PC-3 (cell line): ENCODE measurements at regions not wholly inside any gene's neighbourhood (a gene's known extent, or its start where the extent isn't known, plus 50 kb on each side); places are given as distances from the start of the nearest gene placed in this dataset.
A peak's percentile ranks its signal among the peaks of the same experiment; 100 is the strongest.

Experiments used
- ATAC-seq: fragments of 200-7000 bp; cut with Tn5 transposase; 2 replicates; pipeline ENCODE4 v1.9.1; 2020; ENCODE audit warnings: mild to moderate bottlenecking, moderate library complexity
- BruUV-seq: library from RNA; stranded (reverse); fragments of 400-500 nt; replicated peaks from 2 replicates; lab custom pipeline; 2021; lab: Mats Ljungman, UMichigan
- CTCF ChIA-PET: fragments of 300-600 bp; sonication (Branson Sonifier 250); formaldehyde crosslinking; loops from one replicate; lab custom pipeline; 2022; ENCODE audit warnings: antibody characterized with exemption; lab: Charles Lee
- POLR2A ChIA-PET: fragments of 300-600 bp; sonication (Branson Sonifier 250); formaldehyde crosslinking; loops from one replicate; lab custom pipeline; 2022; ENCODE audit warnings: antibody characterized with exemption; ENCODE audit not compliant: unreplicated experiment; lab: Charles Lee
- DNase-seq: peaks from one replicate; pipeline ENCODE4 v3.0.0-alpha.2; 2015
- H2AFZ ChIP-seq: fragments of 300-600 bp; sonication (generic); 2 replicates; pipeline ENCODE4 v1.6.0; 2016; ENCODE audit warnings: antibody characterized with exemption, low read length
- H3F3A ChIP-seq: fragments of 300-600 bp; sonication (generic); one replicate; pipeline ENCODE4 v1.6.0; 2017; ENCODE audit warnings: antibody characterized with exemption, low read length, control low read depth, mild to moderate bottlenecking; ENCODE audit not compliant: unreplicated experiment
- H3K27ac ChIP-seq: fragments of 300-600 bp; sonication (generic); 2 replicates; pipeline ENCODE4 v1.5.1; 2016; ENCODE audit warnings: mild to moderate bottlenecking, low read length
- H3K27me3 ChIP-seq: fragments of 300-600 bp; sonication (generic); 2 replicates; pipeline ENCODE4 v1.6.1; 2016; ENCODE audit warnings: low read length, mixed read lengths
- H3K36me3 ChIP-seq: fragments of 300-600 bp; sonication (generic); 2 replicates; pipeline ENCODE4 v1.6.1; 2016; ENCODE audit warnings: low read depth, mixed run types, low read length, mixed read lengths
- H3K4me1 ChIP-seq: fragments of 300-600 bp; sonication (generic); 2 replicates; pipeline ENCODE4 v1.5.1; 2016; ENCODE audit warnings: low read length; ENCODE audit not compliant: insufficient read depth
- H3K4me2 ChIP-seq: fragments of 300-600 bp; sonication (generic); 2 replicates; pipeline ENCODE4 v1.6.0; 2016; ENCODE audit warnings: low read length
- H3K4me3 ChIP-seq: fragments of 300-600 bp; sonication (generic); 2 replicates; pipeline ENCODE4 v1.5.1; 2016; ENCODE audit warnings: mild to moderate bottlenecking, low read length, mixed read lengths
- H3K79me2 ChIP-seq: fragments of 300-600 bp; sonication (generic); 2 replicates; pipeline ENCODE4 v1.6.1; 2017; ENCODE audit warnings: low read length, mixed read lengths
- H3K9ac ChIP-seq: fragments of 300-600 bp; sonication (generic); 2 replicates; pipeline ENCODE4 v1.6.0; 2016; ENCODE audit warnings: mild to moderate bottlenecking, low read length
- H3K9me2 ChIP-seq: fragments of 300-600 bp; sonication (generic); replicated peaks from 2 replicates; pipeline ENCODE4 v1.6.1; 2016; ENCODE audit warnings: mixed run types, low read length, mixed read lengths
- H3K9me3 ChIP-seq: fragments of 300-600 bp; sonication (generic); 2 replicates; pipeline ENCODE4 v1.6.1; 2016; ENCODE audit warnings: low read length, mixed read lengths
- H4K20me1 ChIP-seq: fragments of 300-600 bp; sonication (generic); 2 replicates; pipeline ENCODE4 v1.6.1; 2016; ENCODE audit warnings: low read length, mixed read lengths
- EZH2 ChIP-seq: fragments of 300-600 bp; sonication (generic); IDR thresholded peaks from one replicate; pipeline ENCODE4 v1.6.1; 2017; ENCODE audit warnings: antibody characterized with exemption, mild to moderate bottlenecking, low read length; ENCODE audit not compliant: unreplicated experiment
- EZH2phosphoT487 ChIP-seq: fragments of 300-600 bp; sonication (generic); IDR thresholded peaks from 2 replicates; pipeline ENCODE4 v1.6.1; 2018; ENCODE audit warnings: mild to moderate bottlenecking, antibody characterized with exemption, low read length, borderline replicate concordance
- intact Hi-C: fragments of 100-400 bp; cut with micrococcal nuclease; formaldehyde crosslinking; loops from 2 replicates; pipeline ENCODE4 v1.9.0; 2023
- TF ChIP-seq, protein P1 (sequence below): fragments of 300-600 bp; sonication (generic); conservative IDR thresholded peaks from 2 replicates; pipeline ENCODE4 v1.5.1; 2017; ENCODE audit warnings: antibody characterized with exemption, low read depth, mild to moderate bottlenecking, low read length

DNA sequence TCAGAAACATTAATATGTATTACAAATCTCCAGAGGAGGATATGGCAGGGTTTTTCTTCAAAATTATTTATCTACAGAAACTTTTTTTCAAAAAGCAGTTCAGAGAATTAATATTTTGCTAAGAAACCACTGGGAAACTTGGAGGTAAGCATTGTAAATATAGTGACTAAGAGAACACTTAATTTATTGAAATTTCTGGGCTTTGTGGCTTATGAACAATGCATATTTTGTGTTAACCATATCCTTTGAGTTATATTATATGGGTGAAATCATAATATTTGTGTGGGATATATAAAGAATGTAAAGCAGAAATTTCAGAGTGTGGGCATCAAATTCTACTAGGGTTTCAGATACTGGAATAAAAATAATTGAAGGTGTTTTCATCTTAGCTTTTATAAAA is 1059.2 kb downstream of the ZPLD1 start:
- Histone ChIP-seq H3F3A (no peaks in the 10 kb centered on the region), H4K20me1 (no peaks in the 10 kb centered on the region), H3K4me2 (no peak overlapping the region), H3K9me3 (no peaks in the 10 kb centered on the region), H3K36me3 (no peaks in the 10 kb centered on the region), H3K79me2 (no peaks in the 10 kb centered on the region), H3K27ac (no peak overlapping the region), H3K27me3 (no peaks in the 10 kb centered on the region), H3K9ac (no peak overlapping the region), H3K4me3 (no peak overlapping the region), H3K4me1 (no peaks in the 10 kb centered on the region), H3K9me2 (no peaks in the 10 kb centered on the region), H2AFZ (no peak overlapping the region)
- CTCF ChIA-PET, result no interaction called here
- POLR2A ChIA-PET, result no interaction called here
- no peak for DNase-seq
- intact Hi-C loops, result no loop called here
- no TSS peak for BruUV-seq
- no peak for TF ChIP-seq EZH2
- TF ChIP-seq, protein P1, sequence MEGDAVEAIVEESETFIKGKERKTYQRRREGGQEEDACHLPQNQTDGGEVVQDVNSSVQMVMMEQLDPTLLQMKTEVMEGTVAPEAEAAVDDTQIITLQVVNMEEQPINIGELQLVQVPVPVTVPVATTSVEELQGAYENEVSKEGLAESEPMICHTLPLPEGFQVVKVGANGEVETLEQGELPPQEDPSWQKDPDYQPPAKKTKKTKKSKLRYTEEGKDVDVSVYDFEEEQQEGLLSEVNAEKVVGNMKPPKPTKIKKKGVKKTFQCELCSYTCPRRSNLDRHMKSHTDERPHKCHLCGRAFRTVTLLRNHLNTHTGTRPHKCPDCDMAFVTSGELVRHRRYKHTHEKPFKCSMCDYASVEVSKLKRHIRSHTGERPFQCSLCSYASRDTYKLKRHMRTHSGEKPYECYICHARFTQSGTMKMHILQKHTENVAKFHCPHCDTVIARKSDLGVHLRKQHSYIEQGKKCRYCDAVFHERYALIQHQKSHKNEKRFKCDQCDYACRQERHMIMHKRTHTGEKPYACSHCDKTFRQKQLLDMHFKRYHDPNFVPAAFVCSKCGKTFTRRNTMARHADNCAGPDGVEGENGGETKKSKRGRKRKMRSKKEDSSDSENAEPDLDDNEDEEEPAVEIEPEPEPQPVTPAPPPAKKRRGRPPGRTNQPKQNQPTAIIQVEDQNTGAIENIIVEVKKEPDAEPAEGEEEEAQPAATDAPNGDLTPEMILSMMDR, result no peak
- ATAC-seq, result 0 out of 2 replicates have a peak, but pooled peaks have one; percentile 29

DNA sequence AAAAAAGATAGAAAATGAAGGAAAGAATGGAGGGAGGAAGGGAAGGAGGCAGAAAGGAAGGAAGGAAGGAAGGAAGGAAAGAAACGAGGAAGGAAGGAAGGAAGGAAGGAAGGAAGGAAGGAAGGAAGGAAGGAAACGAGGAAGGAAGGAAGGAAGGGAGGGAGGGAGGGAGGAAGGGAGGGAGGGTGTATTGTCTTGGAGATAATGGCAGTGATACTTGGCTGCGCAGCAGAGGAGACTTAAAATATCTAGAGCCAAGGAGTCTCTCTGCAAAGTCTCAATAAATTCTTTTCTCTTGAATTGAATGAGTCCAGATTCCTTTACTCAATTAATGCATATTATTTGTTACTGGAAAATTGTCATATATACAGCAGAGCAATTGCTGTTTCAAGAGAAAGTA is 1059.7 kb downstream of the ZPLD1 start:
- Histone ChIP-seq H3K9ac (no peak overlapping the region), H3K27me3 (no peaks in the 10 kb centered on the region), H2AFZ (no peak overlapping the region), H3K79me2 (no peaks in the 10 kb centered on the region), H3K4me1 (no peaks in the 10 kb centered on the region), H3K4me2 (no peak overlapping the region), H3K9me3 (no peaks in the 10 kb centered on the region), H3K36me3 (no peaks in the 10 kb centered on the region), H3K27ac (no peak overlapping the region), H3K4me3 (no peak overlapping the region), H3F3A (no peaks in the 10 kb centered on the region), H4K20me1 (no peaks in the 10 kb centered on the region), H3K9me2 (no peaks in the 10 kb centered on the region)
- no peak for TF ChIP-seq EZH2
- BruUV-seq, result no TSS peak
- intact Hi-C loops, result no loop called here
- ATAC-seq (no peak), DNase-seq (no peak)
- CTCF ChIA-PET, result no interaction called here
- POLR2A ChIA-PET, result no interaction called here

DNA sequence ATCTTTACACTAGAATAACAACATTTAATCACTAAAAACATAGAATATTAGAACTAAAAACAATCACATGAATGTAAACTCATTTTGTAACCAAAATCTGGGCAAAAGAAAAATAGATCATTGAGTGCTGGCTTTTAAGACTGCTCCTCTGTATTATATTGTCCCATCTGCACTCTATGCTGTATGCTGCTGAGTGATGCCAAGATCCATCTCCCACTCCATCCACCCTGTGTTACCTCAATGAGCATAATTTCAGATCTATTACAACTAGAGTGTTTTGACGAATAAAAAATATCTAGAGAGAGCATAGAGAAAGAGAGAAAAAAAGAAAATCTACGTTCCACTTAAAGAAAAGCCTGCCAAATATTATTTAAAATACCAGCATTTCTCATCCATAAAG is 1060.4 kb downstream of the ZPLD1 start:
- no TSS peak for BruUV-seq
- CTCF ChIA-PET, result no interaction called here

More for the DNA sequence above, 1060.4 kb downstream of the ZPLD1 start:
- Histone ChIP-seq H3K4me1 (no peaks in the 10 kb centered on the region), H3K4me3 (no peak overlapping the region), H4K20me1 (no peaks in the 10 kb centered on the region), H3K9ac (no peak overlapping the region), H3K4me2 (no peak overlapping the region), H3F3A (no peaks in the 10 kb centered on the region), H3K9me3 (no peaks in the 10 kb centered on the region), H3K79me2 (no peaks in the 10 kb centered on the region), H3K36me3 (no peaks in the 10 kb centered on the region), H3K27ac (no peak overlapping the region), H3K9me2 (no peaks in the 10 kb centered on the region), H3K27me3 (peaks cover 7% of the 10 kb centered on the region; the same call in 1 of the 2 replicates), H2AFZ (no peak overlapping the region)
- TF ChIP-seq, protein P1, result no peak
- no peak for TF ChIP-seq EZH2
- no peak for TF ChIP-seq EZH2phosphoT487
- POLR2A ChIA-PET, result no interaction called here
- intact Hi-C loops, result no loop called here
- no peak for ATAC-seq
- no peak for DNase-seq
